Liver (tissue), 7 donors: ENCODE measurements at regions not wholly inside any gene's neighbourhood (a gene's known extent, or its start where the extent isn't known, plus 50 kb on each side); places are given as distances from the start of the nearest gene placed in this dataset.

Experiments used
- DNase-seq: peaks from one replicate; pipeline ENCODE4 v3.0.0-alpha.2; 2017; ENCODE audit warnings: low spot score
- H3K27ac ChIP-seq, 2 donors: one replicate each; pipeline ENCODE4 v1.7.0; 2013; ENCODE audit warnings: inconsistent platforms in 2 of 2, low read length in 2 of 2, control low read depth in 1 of 2, low read depth in 1 of 2, mild to moderate bottlenecking in 1 of 2
- H3K27me3 ChIP-seq, 4 donors: one replicate each; pipeline versions ENCODE4 v1.6.1 to v1.7.0; 2013; ENCODE audit warnings: low read length in 3 of 4, inconsistent platforms in 1 of 4, mild to moderate bottlenecking in 1 of 4, moderate library complexity in 1 of 4; ENCODE audit not compliant: control insufficient read depth in 4 of 4, insufficient read depth in 4 of 4
- H3K36me3 ChIP-seq, 4 donors: one replicate each; pipeline versions ENCODE4 v1.6.1 to v1.7.0; 2013; ENCODE audit warnings: low read length in 3 of 4, mild to moderate bottlenecking in 3 of 4, low read depth in 1 of 4, moderate library complexity in 1 of 4; ENCODE audit not compliant: control insufficient read depth in 4 of 4, insufficient read depth in 3 of 4
- H3K4me1 ChIP-seq, 4 donors: one replicate each; pipeline versions ENCODE4 v1.6.1 to v1.7.0; 2013; ENCODE audit warnings: low read length in 3 of 4, mild to moderate bottlenecking in 3 of 4, moderate library complexity in 1 of 4; ENCODE audit not compliant: control insufficient read depth in 4 of 4, insufficient read depth in 4 of 4
- H3K4me3 ChIP-seq, 3 donors: one replicate each; pipeline versions ENCODE4 v1.6.1 to v1.7.0; 2013; ENCODE audit warnings: low read length in 3 of 3, control low read depth in 1 of 3, low read depth in 1 of 3, mild to moderate bottlenecking in 1 of 3
- H3K9ac ChIP-seq, 2 donors: one replicate each; pipeline ENCODE4 v1.7.0; 2013; ENCODE audit warnings: low read length in 2 of 2, mild to moderate bottlenecking in 2 of 2, moderate library complexity in 2 of 2, control low read depth in 1 of 2, low read depth in 1 of 2
- H3K9me3 ChIP-seq, 4 donors: one replicate each; pipeline versions ENCODE4 v1.6.1 to v1.7.0; 2013; ENCODE audit warnings: low read length in 3 of 4; ENCODE audit not compliant: control insufficient read depth in 4 of 4
- EGR1 ChIP-seq, 2 donors: IDR thresholded peaks; 2 replicates each; pipeline ENCODE4 v1.6.1; 2016 to 2018; ENCODE audit warnings: antibody characterized with exemption in 2 of 2, low read depth in 2 of 2
- FOXA1 ChIP-seq: IDR thresholded peaks from 2 replicates; pipeline ENCODE4 v1.6.1; 2016; ENCODE audit warnings: antibody characterized with exemption
- FOXA2 ChIP-seq: IDR thresholded peaks from 2 replicates; pipeline ENCODE4 v1.6.1; 2016; ENCODE audit warnings: antibody characterized with exemption
- GABPA ChIP-seq, 2 donors: IDR thresholded peaks in 1 of 2; conservative IDR thresholded peaks in 1 of 2; 2 replicates each; pipeline ENCODE4 v1.6.1; 2016; ENCODE audit warnings: antibody characterized with exemption in 2 of 2, mild to moderate bottlenecking in 1 of 2, moderate library complexity in 1 of 2
- HNF4A ChIP-seq, 2 donors: conservative IDR thresholded peaks; 2 replicates each; pipeline ENCODE4 v1.6.1; 2016; ENCODE audit warnings: antibody characterized with exemption in 2 of 2, mild to moderate bottlenecking in 2 of 2
- HNF4G ChIP-seq: IDR thresholded peaks from 2 replicates; pipeline ENCODE4 v1.6.1; 2016; ENCODE audit warnings: antibody characterized with exemption
- JUND ChIP-seq, 2 donors: IDR thresholded peaks; 2 replicates each; pipeline ENCODE4 v1.6.1; 2016; ENCODE audit warnings: antibody characterized with exemption in 2 of 2
- NR2F2 ChIP-seq: IDR thresholded peaks from 2 replicates; pipeline ENCODE4 v1.6.1; 2016; ENCODE audit warnings: antibody characterized with exemption
- RAD21 ChIP-seq, 2 donors: IDR thresholded peaks; 2 replicates each; pipeline ENCODE4 v1.6.1; 2016; ENCODE audit warnings: antibody characterized with exemption in 2 of 2, mild to moderate bottlenecking in 2 of 2
- RXRA ChIP-seq, 2 donors: IDR thresholded peaks; 2 replicates each; pipeline ENCODE4 v1.6.1; 2017 to 2018; ENCODE audit warnings: antibody characterized with exemption in 2 of 2, mild to moderate bottlenecking in 1 of 2
- SP1 ChIP-seq: IDR thresholded peaks from 2 replicates; pipeline ENCODE4 v1.6.1; 2018; ENCODE audit warnings: antibody characterized with exemption, mild to moderate bottlenecking
- TAF1 ChIP-seq: conservative IDR thresholded peaks from 2 replicates; pipeline ENCODE4 v1.6.1; 2016; ENCODE audit warnings: antibody characterized with exemption, mild to moderate bottlenecking
- YY1 ChIP-seq: IDR thresholded peaks from 2 replicates; pipeline ENCODE4 v1.6.1; 2016; ENCODE audit warnings: antibody characterized with exemption, mild to moderate bottlenecking
- TF ChIP-seq, protein P1 (sequence below): IDR thresholded peaks from 2 replicates; pipeline ENCODE4 v1.6.1; 2016; ENCODE audit warnings: antibody characterized with exemption
- TF ChIP-seq, protein P2 (sequence below): IDR thresholded peaks from 2 replicates; pipeline ENCODE4 v1.6.1; 2016; ENCODE audit warnings: antibody characterized with exemption
- TF ChIP-seq, protein P3 (sequence below): fragments of 150-350 bp; IDR thresholded peaks from 2 replicates; pipeline ENCODE4 v1.5.1; 2017; ENCODE audit warnings: improper control_type of control experiment, low read depth, low read length; ENCODE audit not compliant: missing input control
- TF ChIP-seq, protein P4 (sequence below): IDR thresholded peaks from 2 replicates; pipeline ENCODE4 v1.6.1; 2016; ENCODE audit warnings: antibody characterized with exemption, mild to moderate bottlenecking
- TF ChIP-seq, protein P5 (sequence below): IDR thresholded peaks from 2 replicates; pipeline ENCODE4 v1.6.1; 2016; ENCODE audit warnings: antibody characterized with exemption
- donor health status: healthy.
- donor health status: healthy.
- donor health status: healthy.
- donor health status: healthy.

DNA sequence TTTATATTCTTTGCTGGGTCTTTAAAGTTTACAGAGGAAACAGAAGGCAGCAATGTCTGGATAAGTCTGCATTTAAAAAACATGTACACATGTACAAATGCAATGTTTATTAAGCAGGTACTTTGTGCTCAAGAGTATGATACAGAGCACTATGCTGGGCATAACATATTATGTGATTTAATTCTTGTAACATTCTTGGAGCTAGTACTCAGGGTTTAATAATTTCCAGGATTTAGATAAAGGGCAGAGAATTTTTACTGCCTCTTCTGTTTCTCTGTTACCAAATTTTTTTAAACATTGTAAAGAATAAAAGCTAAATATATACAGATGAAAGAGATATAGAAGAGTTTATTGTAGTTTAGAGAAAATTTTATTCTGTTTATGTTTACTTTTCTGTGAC is 152.7 kb downstream of the ZNF737 start:
- H3K36me3 ChIP-seq: no peaks in the 10 kb centered on the region
- H3K4me3 ChIP-seq: no peak overlapping the region
- H3K27ac ChIP-seq: no peak overlapping the region
- DNase-seq: no peak
- H3K9ac ChIP-seq: no peak overlapping the region
- H3K27me3 ChIP-seq: no peaks in the 10 kb centered on the region
- no peaks in the 10 kb centered on the region for H3K4me1 ChIP-seq
- TF ChIP-seq, protein P1, sequence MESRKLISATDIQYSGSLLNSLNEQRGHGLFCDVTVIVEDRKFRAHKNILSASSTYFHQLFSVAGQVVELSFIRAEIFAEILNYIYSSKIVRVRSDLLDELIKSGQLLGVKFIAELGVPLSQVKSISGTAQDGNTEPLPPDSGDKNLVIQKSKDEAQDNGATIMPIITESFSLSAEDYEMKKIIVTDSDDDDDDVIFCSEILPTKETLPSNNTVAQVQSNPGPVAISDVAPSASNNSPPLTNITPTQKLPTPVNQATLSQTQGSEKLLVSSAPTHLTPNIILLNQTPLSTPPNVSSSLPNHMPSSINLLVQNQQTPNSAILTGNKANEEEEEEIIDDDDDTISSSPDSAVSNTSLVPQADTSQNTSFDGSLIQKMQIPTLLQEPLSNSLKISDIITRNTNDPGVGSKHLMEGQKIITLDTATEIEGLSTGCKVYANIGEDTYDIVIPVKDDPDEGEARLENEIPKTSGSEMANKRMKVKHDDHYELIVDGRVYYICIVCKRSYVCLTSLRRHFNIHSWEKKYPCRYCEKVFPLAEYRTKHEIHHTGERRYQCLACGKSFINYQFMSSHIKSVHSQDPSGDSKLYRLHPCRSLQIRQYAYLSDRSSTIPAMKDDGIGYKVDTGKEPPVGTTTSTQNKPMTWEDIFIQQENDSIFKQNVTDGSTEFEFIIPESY: no peak
- TF ChIP-seq JUND (IDR thresholded peaks at IDR 0.05): no peak
- TF ChIP-seq, protein P2, sequence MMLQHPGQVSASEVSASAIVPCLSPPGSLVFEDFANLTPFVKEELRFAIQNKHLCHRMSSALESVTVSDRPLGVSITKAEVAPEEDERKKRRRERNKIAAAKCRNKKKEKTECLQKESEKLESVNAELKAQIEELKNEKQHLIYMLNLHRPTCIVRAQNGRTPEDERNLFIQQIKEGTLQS: no peak
- TF ChIP-seq FOXA2: no peak
- no peak for TF ChIP-seq RXRA (IDR thresholded peaks at IDR 0.05)
- TF ChIP-seq, protein P3, sequence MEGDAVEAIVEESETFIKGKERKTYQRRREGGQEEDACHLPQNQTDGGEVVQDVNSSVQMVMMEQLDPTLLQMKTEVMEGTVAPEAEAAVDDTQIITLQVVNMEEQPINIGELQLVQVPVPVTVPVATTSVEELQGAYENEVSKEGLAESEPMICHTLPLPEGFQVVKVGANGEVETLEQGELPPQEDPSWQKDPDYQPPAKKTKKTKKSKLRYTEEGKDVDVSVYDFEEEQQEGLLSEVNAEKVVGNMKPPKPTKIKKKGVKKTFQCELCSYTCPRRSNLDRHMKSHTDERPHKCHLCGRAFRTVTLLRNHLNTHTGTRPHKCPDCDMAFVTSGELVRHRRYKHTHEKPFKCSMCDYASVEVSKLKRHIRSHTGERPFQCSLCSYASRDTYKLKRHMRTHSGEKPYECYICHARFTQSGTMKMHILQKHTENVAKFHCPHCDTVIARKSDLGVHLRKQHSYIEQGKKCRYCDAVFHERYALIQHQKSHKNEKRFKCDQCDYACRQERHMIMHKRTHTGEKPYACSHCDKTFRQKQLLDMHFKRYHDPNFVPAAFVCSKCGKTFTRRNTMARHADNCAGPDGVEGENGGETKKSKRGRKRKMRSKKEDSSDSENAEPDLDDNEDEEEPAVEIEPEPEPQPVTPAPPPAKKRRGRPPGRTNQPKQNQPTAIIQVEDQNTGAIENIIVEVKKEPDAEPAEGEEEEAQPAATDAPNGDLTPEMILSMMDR: no peak
- TF ChIP-seq YY1: no peak
- TF ChIP-seq HNF4G: no peak
- no peak for TF ChIP-seq HNF4A (conservative IDR thresholded peaks at IDR 0.05)
- TF ChIP-seq SP1: no peak
- TF ChIP-seq RAD21 (IDR thresholded peaks at IDR 0.05): no peak
- TF ChIP-seq EGR1 (IDR thresholded peaks at IDR 0.05; ENCODE audit: low read depth in 2 of 2): no peak
- TF ChIP-seq, protein P4, sequence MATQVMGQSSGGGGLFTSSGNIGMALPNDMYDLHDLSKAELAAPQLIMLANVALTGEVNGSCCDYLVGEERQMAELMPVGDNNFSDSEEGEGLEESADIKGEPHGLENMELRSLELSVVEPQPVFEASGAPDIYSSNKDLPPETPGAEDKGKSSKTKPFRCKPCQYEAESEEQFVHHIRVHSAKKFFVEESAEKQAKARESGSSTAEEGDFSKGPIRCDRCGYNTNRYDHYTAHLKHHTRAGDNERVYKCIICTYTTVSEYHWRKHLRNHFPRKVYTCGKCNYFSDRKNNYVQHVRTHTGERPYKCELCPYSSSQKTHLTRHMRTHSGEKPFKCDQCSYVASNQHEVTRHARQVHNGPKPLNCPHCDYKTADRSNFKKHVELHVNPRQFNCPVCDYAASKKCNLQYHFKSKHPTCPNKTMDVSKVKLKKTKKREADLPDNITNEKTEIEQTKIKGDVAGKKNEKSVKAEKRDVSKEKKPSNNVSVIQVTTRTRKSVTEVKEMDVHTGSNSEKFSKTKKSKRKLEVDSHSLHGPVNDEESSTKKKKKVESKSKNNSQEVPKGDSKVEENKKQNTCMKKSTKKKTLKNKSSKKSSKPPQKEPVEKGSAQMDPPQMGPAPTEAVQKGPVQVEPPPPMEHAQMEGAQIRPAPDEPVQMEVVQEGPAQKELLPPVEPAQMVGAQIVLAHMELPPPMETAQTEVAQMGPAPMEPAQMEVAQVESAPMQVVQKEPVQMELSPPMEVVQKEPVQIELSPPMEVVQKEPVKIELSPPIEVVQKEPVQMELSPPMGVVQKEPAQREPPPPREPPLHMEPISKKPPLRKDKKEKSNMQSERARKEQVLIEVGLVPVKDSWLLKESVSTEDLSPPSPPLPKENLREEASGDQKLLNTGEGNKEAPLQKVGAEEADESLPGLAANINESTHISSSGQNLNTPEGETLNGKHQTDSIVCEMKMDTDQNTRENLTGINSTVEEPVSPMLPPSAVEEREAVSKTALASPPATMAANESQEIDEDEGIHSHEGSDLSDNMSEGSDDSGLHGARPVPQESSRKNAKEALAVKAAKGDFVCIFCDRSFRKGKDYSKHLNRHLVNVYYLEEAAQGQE: no peak
- no peak for TF ChIP-seq TAF1
- no peak for TF ChIP-seq NR2F2
- TF ChIP-seq GABPA (IDR thresholded peaks at IDR 0.05 in 1 of 2, conservative IDR thresholded peaks at IDR 0.05 in 1 of 2): no peak
- TF ChIP-seq, protein P5, sequence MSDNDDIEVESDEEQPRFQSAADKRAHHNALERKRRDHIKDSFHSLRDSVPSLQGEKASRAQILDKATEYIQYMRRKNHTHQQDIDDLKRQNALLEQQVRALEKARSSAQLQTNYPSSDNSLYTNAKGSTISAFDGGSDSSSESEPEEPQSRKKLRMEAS: no peak
- no peak for TF ChIP-seq FOXA1
- H3K9me3 ChIP-seq: peaks cover 0 to 2% (median 0%) of the 10 kb centered on the region in 4 donors

DNA sequence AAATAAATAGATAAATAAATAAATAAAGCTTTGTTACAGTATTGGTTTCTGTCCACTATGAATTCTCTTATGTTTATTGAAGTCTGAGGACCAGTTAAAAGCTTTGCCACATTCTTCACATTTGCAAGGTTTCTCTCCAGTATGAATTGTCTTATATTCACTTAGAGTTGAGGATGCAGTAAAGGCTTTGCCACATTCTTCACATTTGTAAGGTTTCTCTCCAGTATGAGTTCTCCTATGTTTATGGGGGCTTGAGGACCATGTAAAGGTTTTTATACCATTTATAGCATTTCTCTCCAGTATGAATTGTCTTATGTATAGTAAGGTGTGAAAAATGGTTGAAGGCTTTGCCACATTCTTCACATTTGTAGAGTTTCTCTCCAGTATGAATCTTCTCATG is 168.3 kb downstream of the ZNF737 start:
- TF ChIP-seq EGR1 (IDR thresholded peaks at IDR 0.05; ENCODE audit: low read depth in 2 of 2) (no peak), GABPA (IDR thresholded peaks at IDR 0.05 in 1 of 2, conservative IDR thresholded peaks at IDR 0.05 in 1 of 2) (no peak), NR2F2 (no peak), FOXA2 (no peak), HNF4A (conservative IDR thresholded peaks at IDR 0.05) (no peak)
- no peak overlapping the region for H3K27ac ChIP-seq
- H3K27me3 ChIP-seq: no peaks in the 10 kb centered on the region
- H3K9ac ChIP-seq: no peak overlapping the region
- no peak for DNase-seq
- no peak overlapping the region for H3K4me3 ChIP-seq
- H3K36me3 ChIP-seq: peaks cover 0 to 2% (median 0%) of the 10 kb centered on the region in 4 donors
- H3K4me1 ChIP-seq: no peaks in the 10 kb centered on the region
- H3K9me3 ChIP-seq: peaks cover 17 to 63% (median 33%) of the 10 kb centered on the region in 4 donors
